T-helper 17 cell (primary cell): ENCODE measurements at regions not wholly inside any gene's neighbourhood (a gene's known extent, or its start where the extent isn't known, plus 50 kb on each side); places are given as distances from the start of the nearest gene placed in this dataset.
"Not testable (repeated sequence)": the region's sequence is repeated elsewhere in the genome, so short reads cannot be mapped to it uniquely, and the experiment has no call there.

Experiments
- ATAC-seq: fragments of 150-1000 bp; cut with Tn5 transposase; 2 replicates; pipeline ENCODE4 v1.10.0; 2021; ENCODE audit warnings: mild to moderate bottlenecking, moderate library complexity
- DNase-seq, 3 donors: peaks; one replicate each; pipeline versions ENCODE4 v3.0.0 to v3.0.0-alpha.2; 2020 to 2021
- H3K9me3 ChIP-seq: one replicate; pipeline ENCODE4 v1.7.0; 2013; ENCODE audit warnings: low read length, mild to moderate bottlenecking; ENCODE audit not compliant: control insufficient read depth, poor library complexity, severe bottlenecking
- H3K27ac Mint-ChIP-seq: one replicate; pipeline ENCODE4 v1.8.0; 2022; ENCODE audit warnings: mild to moderate bottlenecking, moderate library complexity, mixed read lengths
- H3K27me3 Mint-ChIP-seq: one replicate; pipeline ENCODE4 v1.8.0; 2022; ENCODE audit warnings: mixed read lengths
- H3K36me3 Mint-ChIP-seq: one replicate; pipeline ENCODE4 v1.8.0; 2022; ENCODE audit warnings: low read depth, mixed read lengths
- H3K4me1 Mint-ChIP-seq: one replicate; pipeline ENCODE4 v1.8.0; 2022; ENCODE audit warnings: mild to moderate bottlenecking, mixed read lengths
- H3K4me3 Mint-ChIP-seq: one replicate; pipeline ENCODE4 v1.8.0; 2022; ENCODE audit warnings: mild to moderate bottlenecking, moderate library complexity, mixed read lengths

- Mint-ChIP-seq H3K27me3 (peaks cover 4% of the 10 kb centered on the region), H3K36me3 (peaks cover 2% of the 10 kb centered on the region), H3K4me3 (peak overlapping the region; percentile 21), H3K4me1 (peaks cover 11% of the 10 kb centered on the region), H3K27ac (peak overlapping the region; percentile 69)
- DNase-seq (no peak), ATAC-seq (no peak)
- no peaks in the 10 kb centered on the region for H3K9me3 ChIP-seq
Measured at GRCh38 chr12:67890726-67891258, 98.5 kb upstream of the IFNG-AS1 start.

GRCh38 chr12:67891596-67891995 lies 97.7 kb upstream of the IFNG-AS1 start:
- Mint-ChIP-seq H3K4me3 (no peak overlapping the region), H3K36me3 (peaks cover 2% of the 10 kb centered on the region), H3K27ac (no peak overlapping the region), H3K4me1 (peaks cover 11% of the 10 kb centered on the region), H3K27me3 (peaks cover 4% of the 10 kb centered on the region)
- DNase-seq = no peak
- no peaks in the 10 kb centered on the region for H3K9me3 ChIP-seq
- no peak for ATAC-seq

- no peak for ATAC-seq
- H3K4me3 Mint-ChIP-seq = no peak overlapping the region
- peaks cover 2% of the 10 kb centered on the region for H3K36me3 Mint-ChIP-seq
- no peak for DNase-seq
- H3K27ac Mint-ChIP-seq = no peak overlapping the region
- H3K9me3 ChIP-seq = no peaks in the 10 kb centered on the region
- no peaks in the 10 kb centered on the region for H3K27me3 Mint-ChIP-seq
- peaks cover 11% of the 10 kb centered on the region for H3K4me1 Mint-ChIP-seq
Measured at GRCh38 chr12:67892259-67893021, 96.8 kb upstream of the IFNG-AS1 start.

- no peaks in the 10 kb centered on the region for H3K27me3 Mint-ChIP-seq
- H3K4me3 Mint-ChIP-seq = no peak overlapping the region
- H3K4me1 Mint-ChIP-seq = peaks cover 11% of the 10 kb centered on the region
- no peak overlapping the region for H3K27ac Mint-ChIP-seq
- ATAC-seq (no peak), DNase-seq (no peak)
- peaks cover 2% of the 10 kb centered on the region for H3K36me3 Mint-ChIP-seq
- no peaks in the 10 kb centered on the region for H3K9me3 ChIP-seq
Measured at GRCh38 chr12:67893022-67893580, 96.1 kb upstream of the IFNG-AS1 start.

- ATAC-seq, H3K4me3 Mint-ChIP-seq, H3K4me1 Mint-ChIP-seq, H3K36me3 Mint-ChIP-seq, H3K27ac Mint-ChIP-seq, H3K9me3 ChIP-seq, H3K27me3 Mint-ChIP-seq, DNase-seq: not testable (repeated sequence)
Measured at GRCh38 chr12:67900418-67900817, 88.8 kb upstream of the IFNG-AS1 start.

- ATAC-seq (no peak), DNase-seq (no peak)
- Mint-ChIP-seq H3K27me3 (peaks cover 19% of the 10 kb centered on the region), H3K36me3 (peaks cover 4% of the 10 kb centered on the region), H3K4me3 (no peak overlapping the region), H3K4me1 (no peaks in the 10 kb centered on the region), H3K27ac (no peak overlapping the region)
- H3K9me3 ChIP-seq = no peaks in the 10 kb centered on the region
Measured at GRCh38 chr12:67909091-67909531, 80.1 kb upstream of the IFNG-AS1 start.

- no peak for ATAC-seq
- Mint-ChIP-seq H3K4me1 (peaks cover 2% of the 10 kb centered on the region), H3K27me3 (peaks cover 19% of the 10 kb centered on the region), H3K36me3 (peaks cover 4% of the 10 kb centered on the region), H3K4me3 (no peak overlapping the region), H3K27ac (no peak overlapping the region)
- DNase-seq = no peak
- H3K9me3 ChIP-seq = no peaks in the 10 kb centered on the region
Measured at GRCh38 chr12:67909681-67910080, 79.6 kb upstream of the IFNG-AS1 start.

- DNase-seq (no peak), ATAC-seq (no peak)
- no peaks in the 10 kb centered on the region for H3K9me3 ChIP-seq
- Mint-ChIP-seq H3K4me1 (peaks cover 2% of the 10 kb centered on the region), H3K36me3 (peaks cover 4% of the 10 kb centered on the region), H3K4me3 (no peak overlapping the region), H3K27me3 (peaks cover 19% of the 10 kb centered on the region), H3K27ac (no peak overlapping the region)
Measured at GRCh38 chr12:67910360-67911274, 78.6 kb upstream of the IFNG-AS1 start.

GRCh38 chr12:67911275-67911600 lies 78.0 kb upstream of the IFNG-AS1 start:
- no peak overlapping the region for H3K4me3 Mint-ChIP-seq
- ATAC-seq = no peak
- no peaks in the 10 kb centered on the region for H3K9me3 ChIP-seq
- peaks cover 2% of the 10 kb centered on the region for H3K4me1 Mint-ChIP-seq
- H3K36me3 Mint-ChIP-seq = peaks cover 4% of the 10 kb centered on the region
- no peak for DNase-seq
- H3K27me3 Mint-ChIP-seq = peaks cover 21% of the 10 kb centered on the region
- no peak overlapping the region for H3K27ac Mint-ChIP-seq

- no peak overlapping the region for H3K4me3 Mint-ChIP-seq
- peaks cover 2% of the 10 kb centered on the region for H3K4me1 Mint-ChIP-seq
- H3K27me3 Mint-ChIP-seq = peaks cover 26% of the 10 kb centered on the region
- H3K9me3 ChIP-seq = no peaks in the 10 kb centered on the region
- peaks cover 5% of the 10 kb centered on the region for H3K36me3 Mint-ChIP-seq
- no peak overlapping the region for H3K27ac Mint-ChIP-seq
- DNase-seq (no peak), ATAC-seq (no peak)
Measured at GRCh38 chr12:67911789-67912188, 77.5 kb upstream of the IFNG-AS1 start.

GRCh38 chr12:67915335-67915851 lies 73.9 kb upstream of the IFNG-AS1 start:
- peaks cover 6% of the 10 kb centered on the region for H3K36me3 Mint-ChIP-seq
- no peak overlapping the region for H3K4me3 Mint-ChIP-seq
- no peak for DNase-seq
- no peak overlapping the region for H3K27ac Mint-ChIP-seq
- peaks cover 8% of the 10 kb centered on the region for H3K4me1 Mint-ChIP-seq
- no peak for ATAC-seq
- peaks cover 26% of the 10 kb centered on the region for H3K27me3 Mint-ChIP-seq
- H3K9me3 ChIP-seq = no peaks in the 10 kb centered on the region

- H3K4me3 Mint-ChIP-seq = no peak overlapping the region
- H3K27ac Mint-ChIP-seq = no peak overlapping the region
- no peak for ATAC-seq
- H3K9me3 ChIP-seq = no peaks in the 10 kb centered on the region
- H3K4me1 Mint-ChIP-seq = peaks cover 8% of the 10 kb centered on the region
- H3K27me3 Mint-ChIP-seq = peaks cover 32% of the 10 kb centered on the region
- DNase-seq = no peak
- H3K36me3 Mint-ChIP-seq = peaks cover 6% of the 10 kb centered on the region
Measured at GRCh38 chr12:67916266-67916970, 72.8 kb upstream of the IFNG-AS1 start.
